GM12878 (cell line): ENCODE measurements at regions not wholly inside any gene's neighbourhood (a gene's known extent, or its start where the extent isn't known, plus 50 kb on each side); places are given as distances from the start of the nearest gene placed in this dataset.

Experiments
- EZH2 ChIP-seq: IDR thresholded peaks from 2 replicates; pipeline ENCODE4 v1.6.1; 2012; ENCODE audit warnings: low read depth, mild to moderate bottlenecking, control low read depth, inconsistent platforms, low read length, borderline replicate concordance; ENCODE audit not compliant: control insufficient read depth
- RELA ChIP-seq: fragments of 450-650 bp; IDR thresholded peaks from 2 replicates; pipeline ENCODE4 v1.8.0; 2014; ENCODE audit warnings: borderline replicate concordance; ENCODE audit not compliant: partially characterized antibody
- SPI1 ChIP-seq: IDR thresholded peaks from 2 replicates; pipeline ENCODE4 v1.6.1; 2011; ENCODE audit warnings: low read depth, mild to moderate bottlenecking, low read length, moderate library complexity, borderline replicate concordance; ENCODE audit not compliant: insufficient read depth
- ZSCAN29 ChIP-seq: fragments of 450-650 bp; IDR thresholded peaks from 2 replicates; pipeline ENCODE4 v1.6.1; 2017; ENCODE audit warnings: mild to moderate bottlenecking, moderate library complexity

GRCh38 chr11:95414217-95414616 lies 183.2 kb upstream of the SESN3 start:
- TF ChIP-seq RELA (no peak), EZH2 (no peak), SPI1 (no peak), ZSCAN29 (no peak)
